ENCODE measurements at regions not wholly inside any gene's neighbourhood (a gene's known extent, or its start where the extent isn't known, plus 50 kb on each side); places are given as distances from the start of the nearest gene placed in this dataset.

- TF ChIP-seq, protein P1, sequence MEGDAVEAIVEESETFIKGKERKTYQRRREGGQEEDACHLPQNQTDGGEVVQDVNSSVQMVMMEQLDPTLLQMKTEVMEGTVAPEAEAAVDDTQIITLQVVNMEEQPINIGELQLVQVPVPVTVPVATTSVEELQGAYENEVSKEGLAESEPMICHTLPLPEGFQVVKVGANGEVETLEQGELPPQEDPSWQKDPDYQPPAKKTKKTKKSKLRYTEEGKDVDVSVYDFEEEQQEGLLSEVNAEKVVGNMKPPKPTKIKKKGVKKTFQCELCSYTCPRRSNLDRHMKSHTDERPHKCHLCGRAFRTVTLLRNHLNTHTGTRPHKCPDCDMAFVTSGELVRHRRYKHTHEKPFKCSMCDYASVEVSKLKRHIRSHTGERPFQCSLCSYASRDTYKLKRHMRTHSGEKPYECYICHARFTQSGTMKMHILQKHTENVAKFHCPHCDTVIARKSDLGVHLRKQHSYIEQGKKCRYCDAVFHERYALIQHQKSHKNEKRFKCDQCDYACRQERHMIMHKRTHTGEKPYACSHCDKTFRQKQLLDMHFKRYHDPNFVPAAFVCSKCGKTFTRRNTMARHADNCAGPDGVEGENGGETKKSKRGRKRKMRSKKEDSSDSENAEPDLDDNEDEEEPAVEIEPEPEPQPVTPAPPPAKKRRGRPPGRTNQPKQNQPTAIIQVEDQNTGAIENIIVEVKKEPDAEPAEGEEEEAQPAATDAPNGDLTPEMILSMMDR (IDR thresholded peaks at IDR 0.05) = no peak
- TF ChIP-seq POLR2A (IDR thresholded peaks at IDR 0.05) = no peak
These were observed 209.1 kb downstream of the BRD1 start for GRCh38 chr22:49618677-49618953.

Measured in heart left ventricle (tissue), 13 donors.